ENCODE measurements at regions not wholly inside any gene's neighbourhood (a gene's known extent, or its start where the extent isn't known, plus 50 kb on each side); places are given as distances from the start of the nearest gene placed in this dataset.

DNA sequence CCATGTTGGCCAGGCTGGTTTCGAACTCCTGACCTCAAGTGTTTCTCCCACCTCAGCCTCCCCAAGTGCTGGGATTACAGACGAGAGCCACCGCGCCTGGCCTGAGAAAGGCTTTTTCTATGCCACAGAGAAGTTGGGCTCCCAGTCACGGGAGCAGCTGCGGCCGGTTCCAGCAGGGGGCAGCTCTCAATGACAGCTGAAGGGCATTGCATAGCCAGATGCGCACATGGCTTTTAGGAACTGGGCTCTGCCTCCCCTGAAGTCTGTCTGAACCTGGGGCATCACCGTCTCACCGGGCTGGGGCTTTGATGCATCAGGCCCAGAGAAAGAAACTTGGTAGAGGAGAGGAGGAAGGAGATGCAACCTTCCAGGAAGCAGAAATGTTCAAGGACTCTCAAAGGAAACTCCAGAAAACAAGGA lies 84.2 kb upstream of the LAPTM4A start:
- TF ChIP-seq, protein P1, sequence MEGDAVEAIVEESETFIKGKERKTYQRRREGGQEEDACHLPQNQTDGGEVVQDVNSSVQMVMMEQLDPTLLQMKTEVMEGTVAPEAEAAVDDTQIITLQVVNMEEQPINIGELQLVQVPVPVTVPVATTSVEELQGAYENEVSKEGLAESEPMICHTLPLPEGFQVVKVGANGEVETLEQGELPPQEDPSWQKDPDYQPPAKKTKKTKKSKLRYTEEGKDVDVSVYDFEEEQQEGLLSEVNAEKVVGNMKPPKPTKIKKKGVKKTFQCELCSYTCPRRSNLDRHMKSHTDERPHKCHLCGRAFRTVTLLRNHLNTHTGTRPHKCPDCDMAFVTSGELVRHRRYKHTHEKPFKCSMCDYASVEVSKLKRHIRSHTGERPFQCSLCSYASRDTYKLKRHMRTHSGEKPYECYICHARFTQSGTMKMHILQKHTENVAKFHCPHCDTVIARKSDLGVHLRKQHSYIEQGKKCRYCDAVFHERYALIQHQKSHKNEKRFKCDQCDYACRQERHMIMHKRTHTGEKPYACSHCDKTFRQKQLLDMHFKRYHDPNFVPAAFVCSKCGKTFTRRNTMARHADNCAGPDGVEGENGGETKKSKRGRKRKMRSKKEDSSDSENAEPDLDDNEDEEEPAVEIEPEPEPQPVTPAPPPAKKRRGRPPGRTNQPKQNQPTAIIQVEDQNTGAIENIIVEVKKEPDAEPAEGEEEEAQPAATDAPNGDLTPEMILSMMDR (IDR thresholded peaks at IDR 0.05; ENCODE audit: low read depth, low read length) = peak; percentile 93
- peak; percentile 57 for DNase-seq (ENCODE audit: low read depth, low spot score)
- in situ Hi-C loops (cut with HindIII; ENCODE audit: low sequenced_read_pairs) = no loop called here
- H3K4me3 ChIP-seq (ENCODE audit: low read depth, low read length) = no peak overlapping the region

DNA sequence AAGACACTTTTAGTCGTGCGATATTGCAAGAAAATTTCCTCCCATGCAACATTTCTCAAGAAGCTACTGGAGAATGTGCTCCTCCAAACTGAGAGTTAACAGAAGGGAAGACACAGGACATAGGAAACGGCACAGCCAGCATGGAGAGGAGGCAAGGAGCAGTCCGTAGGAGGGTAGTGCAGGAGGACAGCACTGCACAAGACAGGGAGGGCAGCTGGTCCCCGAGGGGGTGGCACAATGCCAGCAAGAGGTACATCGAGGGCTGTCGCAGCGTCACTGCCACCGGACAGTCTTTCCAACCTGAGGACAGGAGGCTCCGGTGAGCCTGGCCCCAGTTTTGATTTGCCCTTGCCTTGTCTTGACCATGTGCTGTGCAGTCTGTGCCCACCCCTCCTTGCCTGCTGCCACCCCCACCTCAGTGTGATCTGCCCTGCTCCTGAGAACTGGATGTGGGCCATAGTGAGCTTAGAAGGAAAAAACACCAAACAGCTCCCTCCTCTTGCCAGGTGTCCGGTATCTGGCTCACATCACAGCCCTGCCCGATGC lies 81.6 kb upstream of the LAPTM4A start:
- no peak overlapping the region for H3K4me3 ChIP-seq (ENCODE audit: low read depth, low read length)
- in situ Hi-C loops (cut with HindIII; ENCODE audit: low sequenced_read_pairs) = no loop called here
- DNase-seq (ENCODE audit: low read depth, low spot score) = no peak
- TF ChIP-seq, protein P1 (IDR thresholded peaks at IDR 0.05; ENCODE audit: low read depth, low read length) = no peak

DNA sequence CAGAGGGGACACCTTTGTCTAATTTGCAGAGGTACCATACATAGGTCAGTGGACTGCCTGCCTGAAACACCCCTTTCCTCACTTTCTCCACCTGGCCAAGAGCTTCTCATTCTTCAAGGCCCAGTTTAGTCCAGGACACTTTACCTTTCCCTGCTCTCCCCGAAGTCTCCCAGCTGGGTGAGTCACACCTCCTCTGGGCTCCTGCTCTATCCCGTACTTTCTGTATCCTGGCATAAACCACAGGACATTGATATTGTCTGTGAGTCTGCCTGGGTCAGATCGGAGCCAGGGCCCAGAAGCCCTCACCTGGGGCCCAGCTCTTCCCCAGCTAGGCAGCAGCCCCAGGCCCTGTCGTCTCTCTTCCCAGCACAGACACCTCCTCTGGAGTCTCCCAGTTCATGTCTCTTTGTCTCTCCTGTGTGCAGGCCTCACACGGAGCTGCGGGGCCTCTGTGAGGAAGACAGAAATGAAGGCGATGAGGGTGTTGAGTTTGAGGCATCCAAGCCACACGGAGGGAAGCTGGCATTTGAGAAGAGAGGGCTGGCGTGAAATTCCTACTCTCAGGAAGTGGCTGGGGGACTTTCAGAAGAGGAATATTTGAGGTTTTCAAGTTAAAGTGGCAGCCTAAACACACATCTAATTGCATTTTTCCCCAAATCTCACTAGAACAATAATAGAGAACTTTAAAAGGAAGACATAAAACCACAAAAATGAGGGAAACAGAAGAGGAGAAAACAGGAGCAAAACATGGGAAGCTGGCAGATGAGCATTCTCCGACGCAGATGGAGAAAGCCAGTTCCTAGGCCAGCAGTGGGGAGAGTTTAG lies 79.6 kb upstream of the LAPTM4A start:
- TF ChIP-seq, protein P1 (IDR thresholded peaks at IDR 0.05; ENCODE audit: low read depth, low read length) = no peak
- DNase-seq (ENCODE audit: low read depth, low spot score) = peak; percentile 15
- H3K4me3 ChIP-seq (ENCODE audit: low read depth, low read length) = no peak overlapping the region
- in situ Hi-C loops (cut with HindIII; ENCODE audit: low sequenced_read_pairs) = no loop called here

DNA sequence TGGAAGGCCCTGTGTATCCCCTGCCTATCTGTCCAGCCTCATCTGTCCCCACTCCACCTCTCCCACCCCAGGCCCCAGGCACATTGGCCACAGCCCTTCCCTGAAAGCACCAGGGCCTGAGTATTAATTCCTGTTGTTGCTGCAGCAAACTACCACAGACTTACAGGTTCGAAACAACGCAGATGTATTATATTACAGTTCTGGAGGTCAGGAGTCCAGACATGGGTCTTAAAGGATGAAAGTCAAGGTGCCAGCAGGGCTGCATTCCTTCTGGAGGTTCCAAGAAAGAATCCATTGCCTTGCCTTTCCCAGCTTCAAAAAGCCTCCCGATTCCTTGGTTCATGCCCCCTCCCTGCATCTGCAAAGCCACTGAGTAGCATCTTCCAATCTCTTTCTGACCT lies 78.7 kb upstream of the LAPTM4A start:
- TF ChIP-seq, protein P1 (IDR thresholded peaks at IDR 0.05; ENCODE audit: low read depth, low read length) = no peak
- no peak for DNase-seq (ENCODE audit: low read depth, low spot score)
- H3K4me3 ChIP-seq (ENCODE audit: low read depth, low read length) = no peak overlapping the region
- in situ Hi-C loops (cut with HindIII; ENCODE audit: low sequenced_read_pairs) = no loop called here

DNA sequence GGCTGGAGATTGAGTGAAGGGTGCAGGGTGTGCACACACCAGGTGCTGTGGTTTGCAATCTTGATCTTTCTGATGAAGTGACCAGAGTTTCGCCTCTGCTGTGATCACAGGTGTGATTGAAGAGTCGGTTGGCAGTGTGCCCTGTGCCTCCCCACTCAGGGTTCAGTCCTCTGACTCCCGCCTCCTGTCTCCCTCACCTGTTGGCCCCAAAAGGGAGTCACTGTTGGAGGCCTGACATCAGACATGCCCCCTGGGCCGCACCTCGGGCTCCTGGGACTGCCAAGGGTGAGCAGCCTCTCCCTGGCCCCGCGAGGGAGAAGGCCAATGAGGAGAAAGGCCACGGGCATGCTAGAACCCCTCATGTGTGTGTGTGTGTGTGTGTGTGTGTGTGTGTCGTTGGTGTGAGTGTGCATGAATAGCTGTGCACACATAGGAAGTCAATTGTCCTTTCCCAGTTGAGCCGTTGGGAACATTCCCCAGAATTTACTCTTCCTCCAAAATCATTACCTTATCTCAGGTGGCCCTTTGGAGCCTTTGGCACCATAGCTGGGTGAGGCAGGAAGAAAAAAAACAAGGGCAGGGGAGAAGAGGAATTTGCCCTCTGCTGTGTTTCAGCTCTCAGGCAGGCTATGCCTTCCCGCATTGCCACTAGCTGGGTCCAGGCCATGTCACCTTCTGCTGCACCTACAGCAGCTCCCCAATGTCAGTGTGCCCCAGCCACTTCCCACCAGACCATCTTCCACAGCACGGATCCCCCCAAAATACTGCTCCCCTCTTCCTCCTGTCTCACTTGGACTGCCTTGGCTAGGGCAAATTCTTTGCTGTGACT lies 78.1 kb upstream of the LAPTM4A start:
- in situ Hi-C loops (cut with HindIII; ENCODE audit: low sequenced_read_pairs) = no loop called here
- no peak for DNase-seq (ENCODE audit: low read depth, low spot score)
- H3K4me3 ChIP-seq (ENCODE audit: low read depth, low read length) = no peak overlapping the region
- TF ChIP-seq, protein P1 (IDR thresholded peaks at IDR 0.05; ENCODE audit: low read depth, low read length) = no peak

DNA sequence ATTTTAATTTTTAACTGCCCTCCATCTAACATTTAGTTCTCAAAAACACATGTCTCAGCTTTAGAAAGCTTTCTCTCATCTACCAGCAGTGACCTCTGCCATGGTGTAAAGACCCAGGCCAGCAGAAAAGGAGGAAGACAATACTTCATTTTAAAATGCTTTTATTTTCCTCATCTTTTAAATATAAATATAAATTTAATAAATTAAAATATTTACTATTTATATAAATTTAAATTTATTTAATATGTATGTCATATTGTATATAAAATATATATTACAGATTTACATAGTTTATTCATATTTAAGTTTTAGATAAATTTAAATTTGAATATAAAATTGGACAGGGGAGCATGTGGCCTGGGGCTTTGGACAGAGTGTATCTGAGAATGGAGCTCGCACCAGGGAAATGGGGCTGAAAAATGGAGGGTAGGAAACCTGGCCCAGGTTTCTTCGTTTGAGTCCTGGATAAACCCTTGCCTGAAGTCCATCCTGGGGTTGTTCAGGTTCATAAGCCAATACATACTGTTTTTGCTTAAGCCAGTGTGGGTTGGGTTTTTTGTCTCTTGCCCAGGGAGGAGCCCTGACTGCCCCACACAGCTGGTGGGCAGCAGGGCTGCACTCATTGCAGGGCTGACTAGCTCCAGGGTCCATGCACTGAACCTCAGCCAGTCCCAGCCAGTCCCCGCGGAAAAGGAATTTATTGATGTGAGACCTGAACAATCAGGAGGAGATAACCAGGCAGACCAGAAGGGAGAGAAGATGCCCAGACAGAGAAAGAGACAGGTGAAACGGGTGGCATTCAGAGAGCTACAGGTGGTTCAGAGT lies 77.3 kb upstream of the LAPTM4A start:
- in situ Hi-C loops (cut with HindIII; ENCODE audit: low sequenced_read_pairs) = no loop called here
- H3K4me3 ChIP-seq (ENCODE audit: low read depth, low read length) = no peak overlapping the region
- TF ChIP-seq, protein P1 (IDR thresholded peaks at IDR 0.05; ENCODE audit: low read depth, low read length) = no peak
- DNase-seq (ENCODE audit: low read depth, low spot score) = no peak

All from astrocyte of the spinal cord (primary cell).